LNCaP clone FGC (cell line): ENCODE measurements at regions not wholly inside any gene's neighbourhood (a gene's known extent, or its start where the extent isn't known, plus 50 kb on each side); places are given as distances from the start of the nearest gene placed in this dataset.

Experiments
- DNase-seq: peaks from one replicate; pipeline ENCODE4 v3.0.0-alpha.2; 2011; ENCODE audit warnings: low read depth
- H3K4me3 ChIP-seq: 2 replicates; pipeline ENCODE4 v1.5.1; 2011; ENCODE audit warnings: mild to moderate bottlenecking, low read depth, low read length, control low read depth
- TF ChIP-seq, protein P1 (sequence below): IDR thresholded peaks from 2 replicates; pipeline ENCODE4 v1.5.1; 2012; ENCODE audit warnings: mild to moderate bottlenecking; ENCODE audit not compliant: control insufficient read depth, insufficient read depth; ENCODE audit errors: extremely low read depth

DNA sequence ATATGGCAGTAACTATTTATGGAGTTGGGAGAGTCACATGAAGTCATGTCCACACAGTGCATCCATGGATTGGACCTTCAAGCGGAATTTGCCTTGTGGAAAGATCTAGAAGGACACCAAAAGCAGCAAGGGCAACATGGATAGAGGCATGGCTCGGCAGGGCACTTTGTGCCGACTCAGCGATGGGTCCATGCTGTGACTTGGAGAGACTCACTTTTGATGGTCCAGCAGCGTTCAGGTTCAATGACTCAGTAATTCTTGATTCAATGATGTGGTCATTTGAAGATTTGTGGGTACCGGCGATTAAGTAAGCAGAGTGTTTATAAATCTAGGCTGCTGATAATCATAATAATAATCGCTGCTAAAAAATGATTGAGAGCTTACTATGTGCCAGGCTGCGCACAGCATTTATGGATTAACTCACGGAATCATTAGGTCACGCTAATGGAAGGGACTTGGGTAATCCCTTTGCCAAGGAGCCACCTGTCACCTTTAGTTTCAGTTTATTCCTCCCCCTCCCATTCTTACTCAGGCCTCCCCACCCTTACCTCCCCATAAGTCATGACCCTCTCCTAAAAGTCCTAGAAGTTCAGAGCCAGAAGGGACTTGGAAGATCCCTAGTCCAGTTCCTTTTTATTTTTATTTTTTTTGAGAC lies 127.5 kb upstream of the CRHR1 start:
- no peak for DNase-seq
- no peak overlapping the region for H3K4me3 ChIP-seq
- TF ChIP-seq, protein P1, sequence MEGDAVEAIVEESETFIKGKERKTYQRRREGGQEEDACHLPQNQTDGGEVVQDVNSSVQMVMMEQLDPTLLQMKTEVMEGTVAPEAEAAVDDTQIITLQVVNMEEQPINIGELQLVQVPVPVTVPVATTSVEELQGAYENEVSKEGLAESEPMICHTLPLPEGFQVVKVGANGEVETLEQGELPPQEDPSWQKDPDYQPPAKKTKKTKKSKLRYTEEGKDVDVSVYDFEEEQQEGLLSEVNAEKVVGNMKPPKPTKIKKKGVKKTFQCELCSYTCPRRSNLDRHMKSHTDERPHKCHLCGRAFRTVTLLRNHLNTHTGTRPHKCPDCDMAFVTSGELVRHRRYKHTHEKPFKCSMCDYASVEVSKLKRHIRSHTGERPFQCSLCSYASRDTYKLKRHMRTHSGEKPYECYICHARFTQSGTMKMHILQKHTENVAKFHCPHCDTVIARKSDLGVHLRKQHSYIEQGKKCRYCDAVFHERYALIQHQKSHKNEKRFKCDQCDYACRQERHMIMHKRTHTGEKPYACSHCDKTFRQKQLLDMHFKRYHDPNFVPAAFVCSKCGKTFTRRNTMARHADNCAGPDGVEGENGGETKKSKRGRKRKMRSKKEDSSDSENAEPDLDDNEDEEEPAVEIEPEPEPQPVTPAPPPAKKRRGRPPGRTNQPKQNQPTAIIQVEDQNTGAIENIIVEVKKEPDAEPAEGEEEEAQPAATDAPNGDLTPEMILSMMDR = no peak

DNA sequence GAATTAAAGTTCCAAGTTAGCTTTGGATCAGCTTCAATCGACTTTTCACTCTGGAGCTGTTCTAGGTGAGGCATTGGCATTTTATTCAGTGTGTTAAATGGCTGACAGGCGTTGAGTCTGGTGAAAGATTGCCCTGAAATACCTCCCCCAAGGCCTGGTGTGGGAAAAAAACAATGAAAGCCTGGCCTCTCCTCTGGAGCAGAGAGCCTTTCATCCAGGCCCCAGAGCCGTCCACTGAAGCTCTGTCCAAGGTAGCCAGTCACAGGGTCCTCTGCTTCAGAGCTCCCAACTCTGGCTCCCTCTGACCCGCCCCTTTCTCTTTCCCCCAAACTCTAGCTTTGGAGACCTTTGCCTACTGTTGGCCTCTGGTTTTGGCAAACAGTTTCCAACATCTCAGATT lies 123.6 kb upstream of the CRHR1 start:
- TF ChIP-seq, protein P1 = no peak
- DNase-seq = no peak
- H3K4me3 ChIP-seq = no peak overlapping the region

DNA sequence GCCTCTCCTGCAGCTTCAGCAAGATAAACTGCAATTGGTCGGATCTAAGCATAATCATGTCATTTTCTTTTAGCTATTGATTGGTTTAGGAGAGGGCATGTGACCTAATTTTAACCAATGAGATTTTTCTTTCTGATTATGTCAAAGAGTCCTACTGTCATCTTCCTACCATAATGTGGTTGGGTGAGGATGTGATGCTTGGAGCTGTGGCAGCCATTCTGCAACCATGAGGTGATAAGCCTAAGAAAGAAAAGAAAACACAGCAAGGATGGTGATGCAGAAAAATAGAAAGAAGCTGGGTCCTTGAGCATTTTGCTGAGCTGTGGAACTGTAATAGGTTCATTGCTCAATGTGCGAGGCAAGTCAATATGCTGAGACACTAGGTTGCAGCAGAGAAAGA lies 121.7 kb upstream of the CRHR1 start:
- TF ChIP-seq, protein P1 = no peak
- no peak overlapping the region for H3K4me3 ChIP-seq
- no peak for DNase-seq

DNA sequence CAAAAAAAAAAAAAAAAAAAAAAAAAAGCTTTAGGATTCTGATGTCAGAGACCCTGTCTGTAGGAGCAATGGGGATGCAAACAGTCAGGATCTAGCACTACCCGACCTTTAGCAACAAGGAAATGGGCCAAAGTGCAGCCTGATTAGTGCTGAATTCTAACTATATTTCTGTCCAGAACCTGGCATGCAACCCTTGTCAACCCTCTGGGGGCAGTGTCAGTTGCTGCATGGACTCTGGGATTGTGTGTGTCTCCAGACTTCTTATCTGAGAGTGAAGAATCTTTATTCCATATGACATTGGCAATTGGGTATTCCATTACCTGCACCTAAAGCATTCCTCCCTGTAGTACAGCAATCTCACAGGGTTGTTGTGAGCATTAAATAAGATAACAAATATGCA lies 120.3 kb upstream of the CRHR1 start:
- TF ChIP-seq, protein P1 = no peak
- no peak for DNase-seq
- H3K4me3 ChIP-seq = no peak overlapping the region

DNA sequence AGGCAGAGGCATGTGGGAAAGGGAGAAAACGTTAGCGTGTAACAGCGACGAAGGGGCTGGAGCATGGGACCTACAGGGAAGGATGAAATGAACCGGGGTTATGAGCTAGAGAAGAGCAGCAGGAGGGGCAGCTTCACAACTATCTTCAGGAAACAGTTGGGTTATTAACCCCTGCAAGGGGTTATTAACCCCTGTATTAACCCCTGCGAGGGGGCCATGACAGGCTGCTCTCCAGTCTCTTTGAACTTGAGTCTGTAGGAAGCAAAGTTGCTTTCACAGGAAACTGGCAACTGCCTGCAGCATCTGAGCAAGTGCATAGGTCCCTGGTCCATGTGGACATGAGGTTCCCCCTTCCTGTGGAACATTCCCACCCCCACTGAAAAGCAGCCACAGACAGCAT lies 119.2 kb upstream of the CRHR1 start:
- DNase-seq = no peak
- H3K4me3 ChIP-seq = no peak overlapping the region
- TF ChIP-seq, protein P1 = no peak

DNA sequence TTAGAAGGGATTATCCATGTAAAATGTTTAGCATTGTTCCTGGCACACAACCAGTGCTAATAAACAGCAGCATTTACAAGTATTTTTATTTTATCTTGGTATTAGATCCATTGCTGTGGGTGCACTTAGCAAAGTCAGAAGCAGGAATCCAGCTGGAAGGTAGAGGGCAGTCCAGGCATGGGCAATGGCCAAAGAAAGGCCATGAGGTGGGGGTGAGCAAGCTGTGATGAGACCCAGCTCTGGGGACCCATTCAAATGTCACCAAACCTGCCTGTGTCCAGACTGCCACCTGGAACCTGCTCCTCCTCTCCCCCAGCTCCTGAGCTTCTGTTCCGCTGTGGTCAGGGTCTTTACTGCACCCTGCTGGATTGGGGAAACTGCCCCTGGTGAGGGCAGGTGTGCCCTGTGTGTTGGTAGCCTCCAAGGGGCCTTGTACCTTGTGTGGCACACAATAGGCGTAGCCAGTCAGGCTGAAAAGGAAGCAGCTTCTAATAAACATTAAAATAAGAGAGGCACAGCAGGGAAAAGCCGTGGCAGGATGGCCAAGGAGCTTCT lies 118.0 kb upstream of the CRHR1 start:
- DNase-seq = peak; percentile 40
- no peak overlapping the region for H3K4me3 ChIP-seq
- TF ChIP-seq, protein P1 = peak; percentile 80

DNA sequence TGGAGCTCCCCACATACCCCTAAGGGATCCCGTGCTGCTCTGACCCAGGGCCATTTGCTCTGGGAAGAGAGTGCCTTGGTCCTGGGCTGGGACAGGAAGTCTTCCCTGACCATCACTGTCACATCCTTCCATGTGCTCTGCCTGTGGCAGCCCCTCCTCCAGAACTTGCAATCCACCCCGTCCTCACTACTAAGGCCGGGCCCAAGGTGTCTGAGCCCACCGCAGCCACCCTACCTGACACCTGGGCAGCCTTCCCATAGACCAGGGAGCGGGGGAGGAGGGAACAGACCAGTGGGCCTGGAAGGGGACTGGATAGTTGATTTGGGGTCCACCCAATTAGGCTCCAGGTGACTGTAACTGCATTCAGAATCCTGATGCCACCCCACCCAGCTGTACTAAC lies 117.5 kb upstream of the CRHR1 start:
- no peak for DNase-seq
- TF ChIP-seq, protein P1 = no peak
- no peak overlapping the region for H3K4me3 ChIP-seq
